ENCODE measurements at regions not wholly inside any gene's neighbourhood (a gene's known extent, or its start where the extent isn't known, plus 50 kb on each side); places are given as distances from the start of the nearest gene placed in this dataset.

DNA sequence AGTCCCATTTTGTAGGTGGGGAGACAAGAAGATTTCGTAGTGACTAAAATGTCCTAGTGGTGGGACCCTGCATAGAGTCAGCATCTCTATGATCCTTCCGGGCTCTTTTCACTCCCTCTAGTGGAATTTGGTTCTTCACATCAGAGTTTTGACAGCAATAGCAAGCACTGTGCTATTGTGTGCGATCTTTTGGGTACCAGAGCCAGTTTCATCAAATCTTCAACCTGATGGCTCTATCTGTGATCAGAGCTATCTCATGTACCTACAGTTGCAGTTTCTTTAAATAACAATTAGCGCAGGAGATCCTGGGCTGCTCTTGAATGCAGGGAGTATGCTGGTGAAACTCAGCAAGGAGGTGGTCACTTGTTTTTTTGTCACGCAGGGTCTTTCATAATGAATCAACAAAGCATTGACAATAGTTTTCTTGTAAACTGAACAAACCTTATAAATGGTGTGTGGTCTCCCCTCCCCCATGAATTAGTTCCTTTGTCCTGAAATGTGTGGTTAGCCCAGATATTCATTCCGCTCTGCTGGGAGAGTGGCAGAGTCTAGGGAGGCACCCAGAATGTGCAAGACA lies 257.2 kb upstream of the SOX2 start:
- Mint-ChIP-seq H3K27ac (no peak overlapping the region), H3K9me3 (peaks cover 29% of the 10 kb centered on the region), H3K4me1 (ENCODE audit: low read depth) (no peaks in the 10 kb centered on the region), H3K27me3 (no peaks in the 10 kb centered on the region), H3K4me3 (no peak overlapping the region), H3K36me3 (no peaks in the 10 kb centered on the region)
- ChIA-PET CTCF (no interaction called here), POLR2A (no interaction called here)
- intact Hi-C loops (cut with micrococcal nuclease): no loop called here
- no peak for DNase-seq

- no peaks in the 10 kb centered on the region for H3K4me1 Mint-ChIP-seq (ENCODE audit: low read depth)
Measured at GRCh38 chr3:181446741-181447140, 265.0 kb upstream of the SOX2 start.

DNA sequence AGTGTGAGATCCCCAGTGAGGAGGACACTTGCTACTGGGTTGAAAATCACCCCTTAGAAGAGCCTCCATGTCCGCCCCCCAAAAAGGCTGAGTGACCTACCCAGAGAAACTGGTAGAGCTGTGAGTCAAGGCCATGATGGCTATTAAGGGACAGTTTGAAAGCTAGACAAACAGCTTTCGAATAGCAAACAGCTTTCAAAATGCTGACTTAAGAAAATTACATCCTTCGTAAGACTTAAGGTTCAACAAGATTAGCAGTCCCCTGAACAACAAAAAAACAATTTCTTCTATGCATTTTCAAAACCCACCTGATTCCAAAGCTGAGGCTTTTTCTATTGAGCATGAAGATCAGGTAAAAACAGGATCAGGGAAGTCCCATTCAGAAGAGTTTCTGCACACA lies 269.7 kb upstream of the SOX2 start:
- H3K4me3 Mint-ChIP-seq: no peak overlapping the region
- no peak for DNase-seq
- H3K27ac Mint-ChIP-seq: no peak overlapping the region

More at GRCh38 chr3:181446741-181447140, 265.0 kb upstream of the SOX2 start:
- Mint-ChIP-seq H3K9me3 (peaks cover 34% of the 10 kb centered on the region), H3K27me3 (no peaks in the 10 kb centered on the region), H3K4me3 (no peak overlapping the region), H3K36me3 (no peaks in the 10 kb centered on the region), H3K27ac (no peak overlapping the region)
- intact Hi-C loops (cut with micrococcal nuclease): no loop called here
- no peak for DNase-seq
- ChIA-PET POLR2A (no interaction called here), CTCF (interaction anchor here (0.7 kb wide), 1 partner anchor 1238 kb away, joined by 4 read pairs; no protein-coding TSS in a partner anchor)

DNA sequence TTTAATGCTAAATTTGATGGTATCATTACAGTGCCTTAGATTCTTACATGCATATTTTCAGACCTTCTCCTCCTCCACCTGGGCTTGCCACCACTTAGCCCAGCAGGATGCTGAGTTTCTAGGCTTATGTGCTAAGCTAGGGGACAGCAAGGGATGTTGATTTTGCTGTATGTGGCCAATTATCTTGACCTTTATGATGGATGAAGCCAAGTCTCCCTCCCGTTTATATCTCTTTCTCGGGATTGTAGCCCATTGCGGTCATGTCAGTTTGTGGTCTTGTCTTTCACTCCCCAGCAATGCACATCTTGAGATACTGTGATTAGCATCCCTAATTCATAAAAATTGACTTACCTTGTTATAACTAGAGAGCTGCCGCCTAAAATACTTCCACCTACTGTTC lies 278.7 kb upstream of the SOX2 start:
- CTCF ChIA-PET: no interaction called here
- Mint-ChIP-seq H3K4me3 (no peak overlapping the region), H3K27ac (no peak overlapping the region), H3K4me1 (ENCODE audit: low read depth) (no peaks in the 10 kb centered on the region), H3K27me3 (no peaks in the 10 kb centered on the region), H3K36me3 (no peaks in the 10 kb centered on the region), H3K9me3 (peaks cover 22% of the 10 kb centered on the region)
- POLR2A ChIA-PET: no interaction called here
- intact Hi-C loops (cut with micrococcal nuclease): no loop called here
- DNase-seq: no peak

More for the DNA sequence above, 269.7 kb upstream of the SOX2 start:
- Mint-ChIP-seq H3K36me3 (no peaks in the 10 kb centered on the region), H3K9me3 (peaks cover 25% of the 10 kb centered on the region), H3K4me1 (ENCODE audit: low read depth) (no peaks in the 10 kb centered on the region), H3K27me3 (no peaks in the 10 kb centered on the region)
- intact Hi-C loops (cut with micrococcal nuclease): no loop called here
- POLR2A ChIA-PET: no interaction called here
- CTCF ChIA-PET: no interaction called here

DNA sequence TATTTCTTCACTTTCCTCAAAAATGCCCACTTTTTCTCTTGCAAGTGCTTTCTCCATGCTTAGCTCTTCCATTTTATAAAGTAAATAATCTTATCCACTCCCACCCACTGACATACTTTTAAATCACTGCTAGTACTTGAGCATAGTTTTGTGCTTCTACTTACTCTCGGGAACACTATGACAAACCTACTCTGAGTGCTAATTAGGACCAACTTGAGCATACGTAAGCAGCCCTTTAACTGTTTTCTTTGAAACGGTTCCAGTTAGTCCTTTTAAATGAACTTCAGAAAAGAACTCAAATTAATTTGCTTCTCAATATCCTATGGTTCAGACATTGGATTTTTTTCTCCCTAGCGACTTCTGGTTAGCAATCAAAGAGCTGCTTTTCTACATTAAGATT lies 280.0 kb upstream of the SOX2 start:
- no peak overlapping the region for H3K27ac Mint-ChIP-seq
- no peaks in the 10 kb centered on the region for H3K4me1 Mint-ChIP-seq (ENCODE audit: low read depth)
- DNase-seq: no peak
- H3K27me3 Mint-ChIP-seq: no peaks in the 10 kb centered on the region
- CTCF ChIA-PET: no interaction called here
- H3K9me3 Mint-ChIP-seq: peaks cover 28% of the 10 kb centered on the region
- peaks cover 4% of the 10 kb centered on the region for H3K36me3 Mint-ChIP-seq
- intact Hi-C loops (cut with micrococcal nuclease): no loop called here
- no peak overlapping the region for H3K4me3 Mint-ChIP-seq
- POLR2A ChIA-PET: no interaction called here

GRCh38 chr3:181425074-181425473 lies 286.7 kb upstream of the SOX2 start:
- H3K4me3 Mint-ChIP-seq: no peak overlapping the region
- ChIA-PET CTCF (no interaction called here), POLR2A (no interaction called here)
- intact Hi-C loops (cut with micrococcal nuclease): no loop called here
- H3K9me3 Mint-ChIP-seq: peaks cover 29% of the 10 kb centered on the region
- H3K4me1 Mint-ChIP-seq (ENCODE audit: low read depth): no peaks in the 10 kb centered on the region
- no peak overlapping the region for H3K27ac Mint-ChIP-seq
- DNase-seq: no peak
- peaks cover 4% of the 10 kb centered on the region for H3K36me3 Mint-ChIP-seq
- H3K27me3 Mint-ChIP-seq: no peaks in the 10 kb centered on the region

GRCh38 chr3:181418233-181418632 lies 293.5 kb upstream of the SOX2 start:
- no peak for DNase-seq
- ChIA-PET POLR2A (no interaction called here), CTCF (no interaction called here)
- Mint-ChIP-seq H3K9me3 (peaks cover 10% of the 10 kb centered on the region), H3K4me1 (ENCODE audit: low read depth) (no peaks in the 10 kb centered on the region), H3K27me3 (no peaks in the 10 kb centered on the region), H3K4me3 (no peak overlapping the region), H3K36me3 (no peaks in the 10 kb centered on the region), H3K27ac (no peak overlapping the region)
- intact Hi-C loops (cut with micrococcal nuclease): no loop called here

DNA sequence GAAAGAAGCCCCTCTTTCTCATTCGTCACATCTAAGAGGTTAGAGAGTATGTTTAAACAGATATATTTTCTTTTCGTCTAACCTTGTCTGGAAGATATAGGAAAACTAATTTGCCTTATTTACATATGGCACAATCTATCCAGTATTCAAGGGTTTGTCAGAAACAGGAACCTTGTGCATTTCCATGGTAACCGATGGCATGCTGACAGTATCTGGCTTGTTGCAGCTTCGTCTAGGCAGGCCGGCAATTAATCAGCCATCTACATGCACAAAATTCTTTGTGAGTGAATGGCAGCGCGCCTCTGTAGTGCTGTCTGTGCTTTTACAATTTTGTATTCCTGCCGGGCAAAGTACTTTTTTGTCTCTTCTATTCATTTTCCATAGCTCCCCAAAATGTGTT lies 294.0 kb upstream of the SOX2 start:
- ChIA-PET CTCF (no interaction called here), POLR2A (no interaction called here)
- peaks cover 10% of the 10 kb centered on the region for H3K9me3 Mint-ChIP-seq
- no peaks in the 10 kb centered on the region for H3K4me1 Mint-ChIP-seq (ENCODE audit: low read depth)
- no peaks in the 10 kb centered on the region for H3K27me3 Mint-ChIP-seq
- H3K36me3 Mint-ChIP-seq: no peaks in the 10 kb centered on the region
- no peak overlapping the region for H3K4me3 Mint-ChIP-seq
- DNase-seq: no peak
- H3K27ac Mint-ChIP-seq: no peak overlapping the region
- intact Hi-C loops (cut with micrococcal nuclease): no loop called here

- intact Hi-C loops (cut with micrococcal nuclease): no loop called here
- H3K27ac Mint-ChIP-seq: no peak overlapping the region
- H3K4me1 Mint-ChIP-seq (ENCODE audit: low read depth): no peaks in the 10 kb centered on the region
- POLR2A ChIA-PET: no interaction called here
- no peak overlapping the region for H3K4me3 Mint-ChIP-seq
- CTCF ChIA-PET: no interaction called here
- no peaks in the 10 kb centered on the region for H3K27me3 Mint-ChIP-seq
- peaks cover 15% of the 10 kb centered on the region for H3K9me3 Mint-ChIP-seq
- H3K36me3 Mint-ChIP-seq: no peaks in the 10 kb centered on the region
- no peak for DNase-seq
Measured at GRCh38 chr3:181410870-181411269, 300.9 kb upstream of the SOX2 start.

DNA sequence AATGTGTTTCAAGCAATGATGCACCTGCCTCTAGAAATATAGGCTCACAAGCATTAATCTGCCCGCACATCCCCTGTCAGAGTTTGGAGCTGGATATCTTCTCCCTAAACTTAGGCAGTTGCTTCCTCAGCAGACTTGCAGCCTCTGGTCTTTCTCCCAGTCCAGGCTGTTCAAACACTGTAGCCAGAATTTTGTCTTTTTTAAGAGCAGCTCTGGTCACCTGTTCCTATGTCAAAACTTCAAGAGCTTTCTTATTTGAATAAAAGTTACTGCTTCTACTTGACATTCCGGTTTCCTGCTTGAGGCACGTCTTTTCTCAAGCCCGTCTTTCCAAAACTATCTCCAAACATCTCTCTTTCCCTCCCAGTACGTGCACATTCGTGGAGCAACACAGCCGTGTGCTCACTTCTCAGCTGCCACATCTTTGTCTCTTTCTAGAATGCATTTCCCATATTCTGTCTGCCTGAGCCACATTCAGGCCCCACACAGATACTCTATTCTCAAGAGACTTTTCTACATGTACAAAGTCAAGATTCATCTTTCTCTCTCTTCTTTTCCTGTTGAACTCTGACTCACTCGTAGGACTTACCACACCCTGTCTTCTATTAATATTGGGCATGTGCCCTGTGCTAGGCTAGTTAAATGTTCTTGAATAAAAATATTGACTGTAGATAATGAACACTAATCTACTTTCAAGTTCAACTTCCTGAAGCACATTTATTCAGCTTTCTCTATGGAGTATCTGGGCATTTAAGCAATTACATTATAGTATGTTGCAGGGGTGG lies 307.7 kb upstream of the SOX2 start:
- DNase-seq: no peak
- Mint-ChIP-seq H3K36me3 (peaks cover 1% of the 10 kb centered on the region), H3K4me3 (no peak overlapping the region), H3K4me1 (ENCODE audit: low read depth) (no peaks in the 10 kb centered on the region), H3K27ac (no peak overlapping the region), H3K27me3 (no peaks in the 10 kb centered on the region), H3K9me3 (peaks cover 28% of the 10 kb centered on the region)
- intact Hi-C loops (cut with micrococcal nuclease): no loop called here
- ChIA-PET CTCF (no interaction called here), POLR2A (no interaction called here)

GRCh38 chr3:181402347-181402746 lies 309.4 kb upstream of the SOX2 start:
- no peak overlapping the region for H3K4me3 Mint-ChIP-seq
- H3K36me3 Mint-ChIP-seq: peaks cover 1% of the 10 kb centered on the region
- CTCF ChIA-PET: no interaction called here
- no peak overlapping the region for H3K27ac Mint-ChIP-seq
- POLR2A ChIA-PET: no interaction called here
- no peaks in the 10 kb centered on the region for H3K4me1 Mint-ChIP-seq (ENCODE audit: low read depth)
- peaks cover 24% of the 10 kb centered on the region for H3K9me3 Mint-ChIP-seq
- intact Hi-C loops (cut with micrococcal nuclease): no loop called here
- no peaks in the 10 kb centered on the region for H3K27me3 Mint-ChIP-seq
- DNase-seq: no peak

DNA sequence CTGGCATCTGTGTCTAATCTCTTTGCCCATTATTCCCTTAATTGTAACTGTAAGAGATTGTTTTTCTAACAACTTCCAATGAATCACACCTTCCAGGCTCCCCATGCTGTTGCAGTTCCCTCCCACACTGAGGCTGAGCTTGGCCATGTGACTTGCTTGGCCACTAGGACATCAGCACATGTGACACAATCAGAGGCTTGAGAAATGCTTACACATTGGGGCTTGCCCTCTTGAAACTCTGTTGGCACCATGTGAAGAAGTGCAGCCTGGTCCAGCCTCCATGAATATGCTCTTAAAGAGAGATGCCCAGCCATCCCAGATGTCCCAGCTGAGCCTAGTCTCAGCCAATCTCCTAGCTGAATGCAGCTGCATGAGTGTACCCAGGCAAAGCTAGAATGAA lies 326.8 kb upstream of the SOX2 start:
- Mint-ChIP-seq H3K9me3 (peaks cover 41% of the 10 kb centered on the region), H3K36me3 (no peaks in the 10 kb centered on the region), H3K27ac (no peak overlapping the region), H3K4me1 (ENCODE audit: low read depth) (no peaks in the 10 kb centered on the region), H3K27me3 (no peaks in the 10 kb centered on the region), H3K4me3 (no peak overlapping the region)
- ChIA-PET CTCF (no interaction called here), POLR2A (no interaction called here)
- no peak for DNase-seq
- intact Hi-C loops (cut with micrococcal nuclease): no loop called here

GRCh38 chr3:181383760-181384159 lies 328.0 kb upstream of the SOX2 start:
- H3K27ac Mint-ChIP-seq: no peak overlapping the region

More at GRCh38 chr3:181383760-181384159, 328.0 kb upstream of the SOX2 start:
- Mint-ChIP-seq H3K4me1 (ENCODE audit: low read depth) (no peaks in the 10 kb centered on the region), H3K4me3 (no peak overlapping the region), H3K9me3 (peaks cover 43% of the 10 kb centered on the region), H3K27me3 (no peaks in the 10 kb centered on the region), H3K36me3 (no peaks in the 10 kb centered on the region)
- no peak for DNase-seq
- intact Hi-C loops (cut with micrococcal nuclease): no loop called here
- ChIA-PET POLR2A (no interaction called here), CTCF (no interaction called here)

Measured in activated CD4-positive, alpha-beta memory T cell treated with anti-CD3 and anti-CD28 coated beads for 36 hours (primary cell).